HG03097 (cell line): ENCODE measurements at regions not wholly inside any gene's neighbourhood (a gene's known extent, or its start where the extent isn't known, plus 50 kb on each side); places are given as distances from the start of the nearest gene placed in this dataset.

Source experiments
- ATAC-seq: cut with Tn5 transposase; IDR thresholded peaks from one replicate; pipeline ENCODE4 v1.9.1; 2021; ENCODE audit not compliant: unreplicated experiment, low FRiP score

DNA sequence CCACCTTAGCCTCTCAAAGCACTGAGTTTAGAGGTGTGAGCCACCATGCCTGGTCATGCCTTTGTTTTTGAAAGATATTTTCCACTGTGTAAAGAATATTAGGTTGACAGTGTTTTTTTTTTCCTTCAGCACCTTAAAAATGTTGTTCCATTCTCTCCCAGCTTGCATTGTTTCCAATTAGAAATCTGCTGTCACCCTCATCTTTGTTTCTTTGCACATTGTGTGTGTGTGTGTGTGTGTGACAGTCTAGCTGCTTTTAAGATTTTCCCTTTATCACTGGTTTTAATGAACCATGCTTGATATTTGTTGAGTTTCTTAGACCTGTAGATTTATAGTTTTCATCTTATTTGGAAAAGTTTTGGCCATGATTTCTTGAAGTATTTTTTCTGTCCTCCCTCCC, 79.0 kb upstream of the NKX1-1 start:
- no peak for ATAC-seq

DNA sequence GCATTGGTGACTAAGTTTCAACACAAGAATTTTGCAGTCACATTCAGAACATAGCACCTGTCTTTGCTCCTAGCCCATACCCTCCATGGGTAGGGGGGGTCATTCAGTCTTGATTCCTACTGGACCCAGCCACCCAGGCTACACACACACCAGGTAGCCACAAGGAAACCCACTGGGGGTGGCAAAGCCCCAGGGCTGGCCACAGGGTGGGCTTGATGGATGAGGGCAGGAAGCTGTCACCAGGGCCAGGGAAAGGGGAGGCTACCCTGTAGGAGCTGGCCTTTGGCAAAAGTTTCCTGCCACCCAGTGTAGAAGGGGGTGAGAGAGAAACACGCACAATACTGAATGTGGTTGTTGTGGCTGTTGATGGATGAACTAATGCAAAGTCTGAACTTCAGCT, 74.5 kb upstream of the NKX1-1 start:
- ATAC-seq, result no peak

DNA sequence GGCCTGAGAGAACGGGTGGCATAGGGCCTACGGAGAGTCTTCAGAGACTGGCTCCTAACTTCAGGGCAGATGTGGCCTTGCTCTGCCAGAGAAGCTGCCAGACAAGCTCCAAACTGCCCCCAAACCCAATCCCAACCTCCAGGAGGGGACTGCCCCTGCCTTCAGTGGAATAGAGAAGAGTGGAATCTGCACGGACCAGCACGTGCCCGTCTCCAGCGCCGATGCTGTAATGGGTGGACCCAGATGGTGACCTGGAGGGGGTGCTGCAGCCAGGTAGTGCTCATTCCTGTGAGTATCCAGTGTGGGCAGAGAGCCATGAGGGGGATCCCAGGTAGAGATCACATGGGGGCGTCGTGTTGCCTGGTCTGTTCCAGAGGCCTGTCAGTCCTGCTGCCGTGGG, 73.2 kb upstream of the NKX1-1 start:
- no peak for ATAC-seq

DNA sequence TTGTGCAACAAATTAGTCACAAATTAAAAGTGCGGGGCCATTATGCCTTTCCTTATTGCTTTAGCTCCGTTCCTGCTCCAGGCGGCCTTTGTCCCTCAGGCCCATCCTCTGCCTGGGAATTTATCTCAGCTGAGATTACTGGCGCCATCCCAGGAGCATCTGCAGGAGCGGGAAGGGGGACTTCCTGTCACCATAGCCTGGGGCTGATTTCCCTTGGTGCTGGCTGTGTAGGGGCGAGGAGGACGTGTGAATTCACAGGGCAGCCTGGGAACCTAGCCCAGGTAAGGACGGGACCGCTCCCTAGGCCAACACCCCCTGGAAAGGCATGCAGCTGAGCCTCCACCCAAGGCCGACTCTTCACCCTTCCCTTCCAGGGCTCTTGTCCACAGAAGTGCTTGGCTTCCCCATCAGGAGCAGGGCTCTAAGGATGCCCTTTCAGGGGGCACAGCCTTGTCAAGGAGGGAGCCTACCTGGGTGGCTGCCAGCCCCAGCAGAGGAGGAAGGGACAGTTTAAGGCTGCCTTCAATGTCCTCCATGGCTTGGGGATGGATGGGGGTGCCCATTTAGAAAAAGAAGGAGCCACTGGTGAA, 72.6 kb upstream of the NKX1-1 start:
- no peak for ATAC-seq

DNA sequence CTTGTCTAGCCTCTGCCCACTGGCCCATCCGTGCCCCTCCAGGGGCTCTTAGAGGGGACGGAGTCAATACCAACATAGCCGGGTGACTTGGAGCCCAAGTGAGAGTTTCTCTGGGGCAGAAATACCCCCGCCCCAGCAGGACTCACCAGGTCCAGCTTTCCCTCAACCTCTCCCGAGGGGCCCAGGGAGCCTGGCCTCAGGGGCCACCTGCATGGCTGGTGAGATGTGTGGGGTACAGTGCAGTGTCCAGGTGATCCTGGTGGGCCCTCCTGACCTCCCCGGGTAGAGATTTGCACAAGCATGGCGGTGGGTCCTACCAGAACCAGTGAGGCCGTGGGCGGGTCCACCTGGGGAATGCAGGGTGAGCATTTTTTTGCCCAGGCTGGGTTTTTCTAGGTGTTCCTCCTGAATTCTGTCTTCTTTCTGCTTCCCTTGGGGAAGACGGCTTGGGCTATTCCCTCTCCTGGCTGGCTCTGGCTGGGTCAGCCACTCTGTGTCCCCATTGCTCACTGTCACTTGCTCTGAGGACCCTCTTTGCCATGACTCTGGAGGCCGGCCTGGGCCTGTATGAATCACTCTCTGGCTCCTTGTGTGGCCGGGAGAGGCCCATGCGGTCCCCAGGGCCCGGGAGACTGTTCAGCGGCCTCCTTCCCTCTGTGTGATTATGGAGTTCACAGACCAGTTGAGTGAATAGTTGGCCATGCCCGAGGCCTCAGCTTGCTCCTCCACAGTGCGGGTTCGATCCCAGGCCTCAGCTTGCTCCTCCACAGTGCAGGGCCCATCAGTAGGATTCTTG, 71.0 kb upstream of the NKX1-1 start:
- ATAC-seq, result no peak

DNA sequence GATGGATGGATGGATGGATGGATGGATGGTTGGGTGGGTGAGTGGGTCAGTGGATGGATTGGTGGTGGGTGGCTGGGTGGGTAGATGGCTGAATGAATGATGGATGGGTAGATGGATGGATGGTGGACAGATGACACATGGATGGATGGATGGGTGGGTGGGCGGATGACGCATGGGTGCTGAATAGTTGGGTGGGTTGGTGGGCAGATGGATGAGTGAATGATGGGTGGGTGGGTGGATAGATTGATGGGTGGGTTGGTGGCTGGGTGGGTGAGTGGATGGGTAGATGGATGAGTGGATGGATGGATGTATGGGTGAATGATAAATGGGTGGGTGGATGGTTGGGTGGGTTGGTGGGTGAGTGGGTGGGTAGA, 69.9 kb upstream of the NKX1-1 start:
- ATAC-seq, result no peak

DNA sequence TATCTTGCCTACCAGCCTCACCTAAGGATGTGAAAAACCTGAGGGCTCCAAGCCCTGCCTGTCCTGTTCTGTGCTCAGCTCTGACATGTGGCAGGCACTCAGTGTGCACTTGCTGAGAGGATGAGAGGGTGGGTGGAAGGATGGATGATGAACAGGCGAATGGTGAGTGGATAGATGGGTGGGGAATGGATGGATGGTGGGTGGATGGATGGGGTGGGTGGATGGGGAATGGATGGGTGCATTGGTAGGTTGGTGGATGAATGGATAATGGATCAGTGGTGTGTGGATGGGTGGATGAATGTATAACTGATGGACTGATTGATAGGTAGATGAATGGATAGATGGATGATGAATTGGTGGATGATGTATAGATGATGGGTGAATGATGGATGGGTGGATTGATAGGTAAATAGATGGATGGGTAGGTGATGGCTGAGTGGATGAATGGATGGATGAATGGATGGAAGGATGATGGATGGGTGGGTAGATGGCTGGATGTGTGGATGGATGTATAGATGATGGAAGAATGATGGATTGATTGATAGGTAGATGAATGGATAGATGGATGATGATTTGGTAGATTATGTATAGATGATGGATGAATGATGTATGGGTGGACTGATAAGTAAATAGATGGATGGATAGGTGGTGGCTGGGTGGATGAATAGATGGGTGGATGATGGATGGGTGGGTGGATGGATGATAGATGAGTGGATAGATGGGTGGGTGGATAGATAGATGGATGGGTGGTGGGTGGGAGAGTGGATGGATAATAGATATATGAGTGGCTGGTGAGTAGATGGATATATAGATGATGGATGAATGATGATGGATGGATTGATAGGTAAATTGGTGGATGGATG, 69.3 kb upstream of the NKX1-1 start:
- no peak for ATAC-seq

DNA sequence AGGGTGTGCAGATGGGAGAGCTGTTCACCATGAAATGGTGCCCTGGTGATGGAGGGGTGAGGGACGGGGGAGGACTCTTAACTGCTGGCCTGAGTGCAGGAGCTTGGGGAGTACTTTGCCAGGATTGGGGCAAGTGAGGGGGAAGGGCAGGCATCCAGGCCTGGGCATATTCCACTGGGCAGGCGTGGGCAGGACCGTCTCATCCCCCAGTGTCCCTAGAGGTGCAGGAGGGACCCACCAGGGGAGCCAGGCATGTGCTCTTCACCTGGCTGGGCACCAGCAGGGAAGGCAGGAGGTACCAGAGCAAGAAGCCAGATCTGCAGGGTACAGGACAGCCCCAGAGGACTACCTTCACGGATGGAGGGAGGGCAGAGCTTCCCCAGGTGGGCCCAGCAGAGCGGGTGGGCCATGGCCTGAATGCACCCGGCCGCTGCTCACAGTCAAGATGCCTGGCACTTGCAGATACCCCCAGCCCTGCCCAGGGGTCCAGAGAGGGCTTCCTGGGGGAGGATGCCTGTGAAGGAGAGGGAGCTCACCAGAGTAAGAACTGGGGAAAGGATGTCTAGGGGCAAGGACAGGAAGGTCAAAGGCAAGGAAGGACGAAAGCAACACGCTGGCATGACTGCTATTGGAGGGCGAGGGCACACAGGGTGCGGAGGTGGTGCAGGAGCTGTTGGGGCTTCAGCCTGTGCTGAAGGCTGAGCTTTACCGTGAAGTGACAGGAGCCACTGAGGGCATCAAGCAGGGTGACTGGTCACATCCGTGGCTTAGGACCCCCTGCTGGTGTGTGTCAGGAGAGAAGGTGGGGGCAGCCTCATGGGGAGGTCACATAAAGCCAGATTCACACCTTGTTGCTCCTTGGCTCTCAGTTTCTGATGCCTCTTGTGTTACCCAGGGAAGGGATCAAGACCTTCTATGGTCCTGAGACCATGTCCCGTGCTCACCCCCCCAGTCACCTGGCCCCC, 68.2 kb upstream of the NKX1-1 start:
- ATAC-seq, result no peak

DNA sequence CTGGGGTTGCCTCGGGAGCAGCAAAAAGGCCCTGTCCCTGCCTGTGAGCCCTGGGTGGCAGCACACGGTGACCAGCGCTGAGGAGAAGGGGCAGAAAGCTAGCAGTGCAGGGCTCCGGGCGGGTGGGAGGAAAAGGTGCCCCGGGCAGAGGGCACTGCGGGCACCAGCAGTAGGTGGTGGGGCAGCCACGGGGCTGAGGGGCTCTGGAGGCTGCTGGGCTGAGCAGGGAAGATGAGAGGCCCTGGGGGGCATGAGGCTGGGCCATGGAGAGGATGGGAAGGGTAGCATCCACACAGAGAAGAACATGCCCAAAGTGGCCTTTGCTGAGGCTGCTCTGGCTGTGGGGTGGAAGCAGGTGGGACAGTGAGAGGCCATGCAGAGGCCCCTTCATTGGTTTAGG, 67.5 kb upstream of the NKX1-1 start:
- ATAC-seq, result no peak

DNA sequence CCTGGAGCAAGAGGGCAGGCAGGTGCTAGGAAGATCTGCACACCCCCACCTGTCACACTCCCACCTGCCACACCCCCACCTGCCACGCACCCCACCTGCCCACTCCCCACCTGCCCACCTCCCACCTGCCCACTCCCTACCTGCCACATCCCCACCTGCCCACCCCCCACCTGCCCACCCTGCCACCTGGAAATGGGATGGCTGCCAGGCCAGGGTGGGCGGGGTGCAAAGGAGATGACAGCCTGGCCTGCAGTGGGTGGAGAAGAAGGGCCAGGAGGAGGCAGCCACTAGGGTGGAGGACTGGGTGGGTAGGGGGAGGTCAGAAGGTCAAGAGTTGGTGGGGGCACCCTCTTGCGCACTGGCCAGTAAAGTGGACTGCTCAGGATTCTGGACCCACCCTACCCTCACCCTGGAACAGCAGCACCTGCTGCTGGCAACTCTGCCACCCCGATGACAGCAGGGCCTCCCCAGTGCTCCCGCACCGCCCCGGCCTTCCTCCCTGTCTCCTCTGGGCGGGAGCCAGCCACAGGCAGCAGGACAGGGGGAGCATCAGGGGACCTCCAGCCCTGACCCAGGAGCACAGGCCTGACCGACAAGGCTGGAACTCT, 66.8 kb upstream of the NKX1-1 start:
- ATAC-seq, result no peak

DNA sequence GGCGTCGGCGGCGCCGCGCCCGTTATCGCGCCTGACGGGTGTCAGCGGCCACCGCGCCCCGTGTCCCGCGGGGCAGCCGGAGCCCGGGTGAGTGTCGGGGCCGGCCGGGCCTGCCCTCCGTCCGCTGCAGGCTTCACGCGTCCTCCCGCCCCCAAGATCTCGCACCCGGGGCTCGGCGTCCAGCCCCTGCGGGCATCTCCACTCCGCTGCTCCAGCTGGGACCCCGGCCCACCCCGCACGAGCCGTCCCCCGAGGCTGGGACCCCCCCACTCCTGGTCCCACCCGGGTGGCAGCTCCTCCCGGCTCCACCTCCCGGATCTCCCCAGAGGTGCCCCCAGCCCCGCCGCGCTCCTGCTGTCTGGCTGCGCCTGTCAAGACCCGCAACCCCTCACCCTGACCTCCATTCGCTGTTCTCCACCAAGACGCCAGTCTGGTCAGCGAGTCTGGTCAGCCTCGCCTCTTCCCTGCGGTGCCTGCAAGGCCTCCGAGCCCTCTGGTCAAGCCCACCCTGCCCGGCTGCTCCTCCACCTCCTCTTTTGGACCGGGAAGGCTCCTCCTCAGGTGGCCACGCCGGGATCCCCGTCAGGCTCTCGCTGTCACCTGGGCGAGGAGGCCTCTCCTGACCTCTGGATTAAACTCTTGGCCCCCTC, 66.0 kb upstream of the NKX1-1 start:
- no peak for ATAC-seq

DNA sequence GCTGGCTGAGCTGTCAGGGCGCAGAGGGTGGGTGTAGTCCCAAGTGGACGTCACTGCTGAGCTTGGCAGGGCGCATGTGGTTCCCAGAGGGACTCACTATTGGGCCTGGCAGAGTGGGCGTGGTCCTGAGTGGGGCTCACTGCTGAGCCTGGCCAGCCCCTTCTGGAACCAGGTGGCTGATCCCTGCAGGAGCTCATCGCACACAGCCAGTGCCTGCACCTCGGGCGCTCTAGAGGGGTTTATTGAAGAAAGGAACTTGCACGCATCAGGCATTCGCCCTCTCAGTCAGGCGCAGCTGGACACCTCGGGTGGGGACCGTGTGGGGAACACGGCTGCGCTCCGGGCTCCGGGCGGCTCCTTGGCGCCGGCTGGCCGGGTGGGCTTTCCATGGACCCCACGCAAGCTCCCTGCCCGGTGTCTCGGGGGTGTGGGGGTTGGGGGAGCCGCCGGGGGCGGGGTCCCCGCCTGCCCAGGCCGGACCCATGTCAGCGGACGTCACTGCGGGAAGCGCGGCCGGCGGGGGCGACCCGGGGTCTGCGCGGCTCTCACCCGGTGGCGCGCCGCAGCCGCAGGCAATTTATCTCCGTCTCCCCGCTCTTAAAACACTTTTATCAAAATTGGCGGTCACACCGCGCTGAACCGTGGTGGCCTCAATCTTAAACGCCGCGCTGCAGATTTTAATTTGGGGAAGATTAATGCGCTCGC, 65.4 kb upstream of the NKX1-1 start:
- ATAC-seq, result no peak

DNA sequence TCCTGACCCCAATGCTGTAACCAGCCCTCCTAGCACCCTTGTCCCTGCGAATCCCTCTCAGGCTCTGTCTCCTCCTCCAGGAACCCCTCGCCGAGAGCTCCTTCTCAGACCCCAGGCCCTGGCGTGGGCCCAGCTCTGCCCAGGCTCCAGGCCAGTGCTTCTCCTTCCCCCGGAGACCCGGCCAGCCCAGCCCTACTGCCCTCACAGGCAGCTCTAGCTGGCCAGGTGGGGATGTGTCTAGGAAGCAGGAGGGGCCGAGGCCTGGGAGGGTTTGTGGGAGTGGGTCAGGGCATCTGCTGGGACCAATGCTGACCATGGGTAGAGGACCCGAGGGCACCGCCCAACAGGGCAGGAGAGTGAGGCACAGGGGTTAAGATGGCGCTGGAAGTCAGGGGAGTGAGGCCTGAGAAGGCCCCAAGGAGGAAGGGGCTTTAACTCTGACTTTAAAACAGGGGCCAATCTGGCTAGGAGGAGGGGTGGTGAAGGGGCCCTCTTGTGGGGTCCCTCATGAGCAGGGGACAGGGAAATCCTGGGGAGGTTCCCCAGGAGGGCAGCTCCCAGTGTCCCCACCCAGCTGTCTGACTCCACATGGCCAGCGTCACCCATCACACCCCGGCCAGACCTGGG, 64.7 kb upstream of the NKX1-1 start:
- ATAC-seq, result no peak

DNA sequence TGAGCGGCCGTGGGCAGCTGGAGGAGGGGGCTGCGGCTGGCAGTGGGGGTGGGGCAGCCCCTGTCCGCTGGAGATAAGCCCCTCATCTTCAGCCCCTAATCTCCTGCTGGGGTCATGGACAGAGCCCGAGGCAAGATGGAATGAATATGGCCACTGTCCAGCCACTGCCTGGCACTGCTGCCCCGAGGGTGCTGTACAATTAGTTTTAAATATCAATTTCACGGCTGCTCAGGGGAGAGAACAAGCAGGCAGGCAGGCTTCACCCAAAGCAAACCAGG, 64.1 kb upstream of the NKX1-1 start:
- ATAC-seq, result no peak

DNA sequence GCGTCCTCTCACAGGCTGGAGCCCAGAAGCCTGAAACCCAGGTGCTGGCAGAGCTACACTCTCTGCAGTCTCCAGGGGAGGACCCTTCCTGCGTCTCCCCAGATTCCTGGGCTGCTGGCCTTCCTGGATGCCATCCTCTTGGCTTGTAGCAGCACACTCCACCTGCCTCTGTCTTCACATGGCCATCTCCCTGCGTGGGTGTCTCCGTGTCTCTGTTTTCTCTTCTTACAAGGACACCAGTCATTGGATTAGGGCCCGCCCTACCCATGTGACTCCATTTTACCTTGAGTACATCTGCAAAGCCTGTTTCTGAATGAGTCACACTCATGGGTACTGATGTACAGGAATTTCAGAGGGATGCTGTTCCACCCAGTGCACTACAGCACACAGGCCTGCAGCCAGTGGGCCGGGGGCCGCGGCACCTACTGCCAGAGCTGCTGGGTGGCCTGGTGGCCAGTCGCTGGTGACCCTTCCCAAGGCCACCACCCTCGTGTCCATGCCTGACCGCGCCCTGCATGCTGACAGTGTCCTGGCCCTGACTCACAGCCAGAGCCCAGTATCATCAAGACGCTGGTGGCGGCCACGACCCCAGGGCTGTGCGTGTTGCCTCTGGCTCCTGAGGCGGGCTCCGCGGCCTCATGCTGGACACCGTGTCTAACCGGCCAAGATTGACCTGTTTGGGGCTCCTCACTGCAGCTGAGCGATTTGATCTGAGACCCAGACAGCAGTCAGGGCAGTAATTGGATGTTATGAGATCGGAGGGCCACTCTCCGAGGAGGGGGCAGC, 63.6 kb upstream of the NKX1-1 start:
- no peak for ATAC-seq

DNA sequence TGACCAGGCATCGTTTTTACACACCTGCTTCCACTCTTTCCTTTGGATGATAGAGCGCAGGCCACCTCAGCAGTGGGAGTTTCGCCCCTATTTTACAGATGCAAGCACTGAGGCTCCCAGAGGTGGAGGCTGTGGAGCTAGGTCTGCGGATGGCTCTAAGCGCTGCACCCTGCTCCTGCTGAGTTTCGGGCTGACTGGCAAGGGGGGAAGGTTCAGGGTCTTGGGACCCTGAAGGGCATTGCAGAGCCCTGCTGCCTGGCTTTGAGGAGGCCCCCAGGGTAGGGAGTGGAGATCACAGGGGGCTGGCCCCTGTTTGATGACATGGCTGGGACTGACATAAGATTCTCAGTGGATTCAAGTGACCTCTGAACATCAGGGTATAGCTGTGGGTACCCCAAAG, 62.8 kb upstream of the NKX1-1 start:
- ATAC-seq, result no peak

DNA sequence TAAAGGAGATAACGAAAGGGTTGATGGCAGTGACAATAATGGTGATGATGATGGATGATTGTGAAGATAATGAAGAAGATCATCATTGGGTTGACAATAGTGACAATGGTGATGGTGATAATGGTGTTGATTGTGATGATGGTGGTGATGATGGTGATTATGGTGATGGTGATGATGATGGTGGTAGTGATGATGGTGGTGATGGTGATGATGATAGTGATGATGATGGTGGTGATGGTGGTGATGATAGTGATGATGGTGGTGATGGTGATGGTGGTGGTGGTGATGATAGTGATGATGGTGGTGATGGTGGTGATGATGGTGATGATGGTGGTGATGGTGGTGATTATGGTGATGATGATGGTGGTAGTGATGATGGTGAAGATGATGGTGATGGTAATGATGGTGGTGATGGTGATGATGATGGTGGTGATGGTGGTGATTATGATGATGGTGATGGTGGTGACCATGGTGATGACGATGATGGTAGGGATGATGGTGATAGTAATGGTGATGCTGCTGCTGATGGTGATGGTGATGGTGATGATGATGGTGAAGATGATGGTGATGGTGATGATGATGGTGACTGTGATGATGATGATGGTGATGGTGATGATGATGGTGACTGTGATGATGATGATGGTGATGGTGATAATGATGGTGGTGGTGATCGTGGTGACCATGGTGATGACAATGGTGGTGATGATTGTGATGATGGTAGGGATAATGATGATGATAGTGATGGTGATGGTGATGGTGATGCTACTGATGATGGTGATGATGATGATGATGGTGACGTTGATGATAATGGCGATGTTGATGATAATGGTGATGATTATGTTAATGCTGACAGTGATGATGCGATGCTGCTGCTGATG, 61.6 kb upstream of the NKX1-1 start:
- ATAC-seq, result no peak
